ENCODE measurements at regions not wholly inside any gene's neighbourhood (a gene's known extent, or its start where the extent isn't known, plus 50 kb on each side); places are given as distances from the start of the nearest gene placed in this dataset.

GRCh38 chr2:172296267-172297046, 130.9 kb upstream of the ITGA6 start:
- Histone ChIP-seq H3K4me2 (ENCODE audit: low read length) (no peak overlapping the region), H3K27ac (ENCODE audit: low read depth, low read length, poor library complexity, severe bottlenecking) (no peak overlapping the region), H3K4me3 (ENCODE audit: low read depth, low read length, poor library complexity, severe bottlenecking) (no peak overlapping the region), H3K36me3 (ENCODE audit: insufficient read depth, low read length) (no peaks in the 10 kb centered on the region), H3K79me2 (ENCODE audit: insufficient read depth, low read depth, low read length) (no peaks in the 10 kb centered on the region), H3K4me1 (ENCODE audit: insufficient read depth, low read length, poor library complexity, severe bottlenecking) (no peaks in the 10 kb centered on the region), H3K9me3 (ENCODE audit: low read length) (no peaks in the 10 kb centered on the region), H4K20me1 (ENCODE audit: insufficient read depth, low read length) (no peaks in the 10 kb centered on the region), H3K9me2 (ENCODE audit: insufficient read depth, low read length) (no peaks in the 10 kb centered on the region), H2AFZ (ENCODE audit: low read length) (no peak overlapping the region)
- DNase-seq (ENCODE audit: low spot score): no peak
- no TSS peak for BruUV-seq (replicated peaks)
- intact Hi-C loops (cut with micrococcal nuclease; ENCODE audit: unreplicated experiment): no loop called here
- POLR2A ChIA-PET: no interaction called here
- TF ChIP-seq EZH2phosphoT487 (IDR thresholded peaks at IDR 0.05; ENCODE audit: borderline replicate concordance, low read depth, low read length): no peak
- no peak for TF ChIP-seq CTCF (conservative IDR thresholded peaks at IDR 0.05; ENCODE audit: low read length)
- CTCF ChIA-PET (ENCODE audit: unreplicated experiment): no interaction called here

- intact Hi-C loops (cut with micrococcal nuclease; ENCODE audit: unreplicated experiment): no loop called here
- H3K4me1 ChIP-seq (ENCODE audit: insufficient read depth, low read length, poor library complexity, severe bottlenecking): no peaks in the 10 kb centered on the region
- no peaks in the 10 kb centered on the region for H3K36me3 ChIP-seq (ENCODE audit: insufficient read depth, low read length)
- ChIA-PET POLR2A (no interaction called here), CTCF (ENCODE audit: unreplicated experiment) (no interaction called here)
- no TSS peak for BruUV-seq (replicated peaks)
- no peaks in the 10 kb centered on the region for H3K79me2 ChIP-seq (ENCODE audit: insufficient read depth, low read depth, low read length)
- H3K9me3 ChIP-seq (ENCODE audit: low read length): no peaks in the 10 kb centered on the region
- no peaks in the 10 kb centered on the region for H3K9me2 ChIP-seq (ENCODE audit: insufficient read depth, low read length)
- DNase-seq (ENCODE audit: low spot score): no peak
- H2AFZ ChIP-seq (ENCODE audit: low read length): no peak overlapping the region
- no peak overlapping the region for H3K4me3 ChIP-seq (ENCODE audit: low read depth, low read length, poor library complexity, severe bottlenecking)
- H3K4me2 ChIP-seq (ENCODE audit: low read length): no peak overlapping the region
- no peak overlapping the region for H3K27ac ChIP-seq (ENCODE audit: low read depth, low read length, poor library complexity, severe bottlenecking)
- TF ChIP-seq CTCF (conservative IDR thresholded peaks at IDR 0.05; ENCODE audit: low read length) (no peak), EZH2phosphoT487 (IDR thresholded peaks at IDR 0.05; ENCODE audit: borderline replicate concordance, low read depth, low read length) (no peak)
- no peaks in the 10 kb centered on the region for H4K20me1 ChIP-seq (ENCODE audit: insufficient read depth, low read length)
Observed at GRCh38 chr2:172297531-172297930, 129.9 kb upstream of the ITGA6 start.

GRCh38 chr2:172297950-172298349, 129.4 kb upstream of the ITGA6 start:
- no peaks in the 10 kb centered on the region for H3K9me3 ChIP-seq (ENCODE audit: low read length)
- H3K79me2 ChIP-seq (ENCODE audit: insufficient read depth, low read depth, low read length): no peaks in the 10 kb centered on the region
- H3K36me3 ChIP-seq (ENCODE audit: insufficient read depth, low read length): no peaks in the 10 kb centered on the region
- no peaks in the 10 kb centered on the region for H4K20me1 ChIP-seq (ENCODE audit: insufficient read depth, low read length)
- no peak overlapping the region for H3K4me3 ChIP-seq (ENCODE audit: low read depth, low read length, poor library complexity, severe bottlenecking)
- CTCF ChIA-PET (ENCODE audit: unreplicated experiment): no interaction called here
- no peak overlapping the region for H3K4me2 ChIP-seq (ENCODE audit: low read length)
- POLR2A ChIA-PET: interaction anchor here (1.3 kb wide), 1 partner anchor 20 kb away, joined by 3 read pairs; no protein-coding TSS in a partner anchor
- H3K4me1 ChIP-seq (ENCODE audit: insufficient read depth, low read length, poor library complexity, severe bottlenecking): no peaks in the 10 kb centered on the region
- intact Hi-C loops (cut with micrococcal nuclease; ENCODE audit: unreplicated experiment): no loop called here
- no peaks in the 10 kb centered on the region for H3K9me2 ChIP-seq (ENCODE audit: insufficient read depth, low read length)
- H3K27ac ChIP-seq (ENCODE audit: low read depth, low read length, poor library complexity, severe bottlenecking): no peak overlapping the region
- DNase-seq (ENCODE audit: low spot score): no peak
- no peak for TF ChIP-seq CTCF (conservative IDR thresholded peaks at IDR 0.05; ENCODE audit: low read length)
- TF ChIP-seq EZH2phosphoT487 (IDR thresholded peaks at IDR 0.05; ENCODE audit: borderline replicate concordance, low read depth, low read length): no peak
- H2AFZ ChIP-seq (ENCODE audit: low read length): no peak overlapping the region
- no TSS peak for BruUV-seq (replicated peaks)
